Dedifferentiated amniotic fluid mesenchymal stem cell (primary cell): ENCODE measurements at regions not wholly inside any gene's neighbourhood (a gene's known extent, or its start where the extent isn't known, plus 50 kb on each side); places are given as distances from the start of the nearest gene placed in this dataset.
"Not testable (repeated sequence)": the region's sequence is repeated elsewhere in the genome, so short reads cannot be mapped to it uniquely, and the experiment has no call there.

Source experiments
- DNase-seq: peaks from one replicate; pipeline ENCODE4 v3.0.0-alpha.2; 2016; ENCODE audit errors: extremely low spot score

- DNase-seq, result no peak
Measured at GRCh38 chr22:49351761-49352227, 475.9 kb downstream of the BRD1 start.

GRCh38 chr22:49350441-49351121 is 477.1 kb downstream of the BRD1 start:
- DNase-seq, result no peak

- no peak for DNase-seq
Measured at GRCh38 chr22:49349841-49350381, 477.8 kb downstream of the BRD1 start.

GRCh38 chr22:49349181-49349835 is 478.4 kb downstream of the BRD1 start:
- DNase-seq, result no peak

- no peak for DNase-seq
Measured at GRCh38 chr22:49348631-49349030, 479.0 kb downstream of the BRD1 start.

GRCh38 chr22:49347376-49347775 is 480.3 kb downstream of the BRD1 start:
- DNase-seq, result no peak

- DNase-seq, result no peak
Measured at GRCh38 chr22:49345896-49346295, 481.8 kb downstream of the BRD1 start.

- no peak for DNase-seq
Measured at GRCh38 chr22:49344656-49345055, 483.0 kb downstream of the BRD1 start.

- DNase-seq, result no peak
Measured at GRCh38 chr22:49344161-49344560, 483.5 kb downstream of the BRD1 start.

GRCh38 chr22:49340406-49340805 is 487.3 kb downstream of the BRD1 start:
- no peak for DNase-seq

GRCh38 chr22:49336483-49336882 is 491.2 kb downstream of the BRD1 start:
- not testable (repeated sequence) for DNase-seq

GRCh38 chr22:49334976-49335375 is 492.7 kb downstream of the BRD1 start:
- DNase-seq, result no peak

- DNase-seq, result no peak
Measured at GRCh38 chr22:49334449-49334789, 493.3 kb downstream of the BRD1 start.

- no peak for DNase-seq
Measured at GRCh38 chr22:49333206-49333605, 494.5 kb downstream of the BRD1 start.

- DNase-seq, result no peak
Measured at GRCh38 chr22:49332691-49333090, 495.0 kb downstream of the BRD1 start.

- no peak for DNase-seq
Measured at GRCh38 chr22:49331878-49332277, 495.8 kb downstream of the BRD1 start.

- DNase-seq, result no peak
Measured at GRCh38 chr22:49331223-49331815, 496.4 kb downstream of the BRD1 start.

GRCh38 chr22:49330421-49331222 is 497.1 kb downstream of the BRD1 start:
- no peak for DNase-seq

GRCh38 chr22:49329636-49330035 is 498.0 kb downstream of the BRD1 start:
- no peak for DNase-seq

- DNase-seq, result no peak
Measured at GRCh38 chr22:49328630-49329405, 498.9 kb downstream of the BRD1 start.

- no peak for DNase-seq
Measured at GRCh38 chr22:49328118-49328475, 499.6 kb downstream of the BRD1 start.
